Activated naive CD4-positive, alpha-beta T cell treated with anti-CD3 and anti-CD28 coated beads, Interleukin-2, amount 50 U/mL, for 72 hours (primary cell): ENCODE measurements at regions not wholly inside any gene's neighbourhood (a gene's known extent, or its start where the extent isn't known, plus 50 kb on each side); places are given as distances from the start of the nearest gene placed in this dataset.

Experiments
- ATAC-seq, 2 donors: fragments of 150-1000 bp; cut with Tn5 transposase; 2 replicates each; pipeline ENCODE4 v1.10.0; 2021; ENCODE audit warnings: mild to moderate bottlenecking in 2 of 2, moderate library complexity in 2 of 2
- DNase-seq, 2 donors: peaks; one replicate each; pipeline ENCODE4 v3.0.0; 2021 to 2022; ENCODE audit warnings: low spot score in 2 of 2
- H3K27ac Mint-ChIP-seq, 2 donors: one replicate each; pipeline ENCODE4 v1.8.0; 2022; ENCODE audit warnings: mild to moderate bottlenecking in 2 of 2, mixed read lengths in 2 of 2
- H3K36me3 Mint-ChIP-seq, 2 donors: one replicate each; pipeline ENCODE4 v1.8.0; 2022; ENCODE audit warnings: mixed read lengths in 2 of 2
- H3K9me3 Mint-ChIP-seq, 2 donors: one replicate each; pipeline ENCODE4 v1.8.0; 2022; ENCODE audit warnings: mixed read lengths in 2 of 2

DNA sequence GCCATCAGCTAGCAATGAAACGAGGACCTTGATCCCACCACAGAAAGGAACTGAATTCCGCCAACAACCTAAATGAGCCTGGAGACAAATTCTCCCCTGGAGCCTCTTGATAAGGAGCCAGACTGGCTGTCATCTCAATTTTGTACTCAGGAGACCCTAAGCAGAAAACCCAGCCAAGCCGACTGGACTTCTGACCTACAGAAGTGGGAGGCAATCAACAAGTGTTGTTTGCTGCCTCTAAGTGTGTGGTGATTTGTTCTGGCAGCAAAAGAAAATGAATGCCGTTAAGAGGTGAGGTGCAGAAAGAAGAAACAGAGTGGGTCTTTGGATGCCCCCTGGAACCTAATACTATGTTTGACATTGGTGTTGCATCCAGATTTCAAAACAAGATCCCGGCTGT, 72.7 kb upstream of the SPATA31E1 start:
- peaks cover 3 to 12% of the 10 kb centered on the region in 2 donors for H3K9me3 Mint-ChIP-seq
- ATAC-seq (no peak), DNase-seq (no peak)
- peaks cover 8 to 14% of the 10 kb centered on the region in 2 donors for H3K36me3 Mint-ChIP-seq
- H3K27ac Mint-ChIP-seq = no peak overlapping the region

DNA sequence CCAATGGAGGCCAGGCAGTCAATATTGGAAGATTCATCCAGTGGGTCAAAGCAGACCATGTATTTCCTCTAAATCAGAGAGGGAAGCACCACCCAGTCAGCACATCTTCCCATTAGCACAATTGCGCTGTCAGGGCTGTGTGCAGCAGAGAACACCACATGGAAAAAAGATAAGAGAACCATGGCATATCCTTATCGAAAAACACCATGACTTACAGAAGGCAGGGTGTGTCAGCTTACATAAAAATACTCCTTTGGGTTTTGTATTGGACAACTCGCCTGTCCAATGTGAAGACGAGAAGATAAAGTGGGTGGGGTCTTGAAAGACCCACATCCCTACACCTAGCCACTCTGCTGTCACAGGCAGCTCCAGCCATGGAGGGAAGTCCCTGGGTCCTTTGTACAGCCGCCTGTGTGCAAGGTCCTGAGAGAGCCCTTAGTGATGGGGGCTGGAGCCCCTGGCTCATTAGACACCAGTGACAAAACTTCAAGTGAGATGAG, 71.9 kb upstream of the SPATA31E1 start:
- H3K27ac Mint-ChIP-seq = no peak overlapping the region
- H3K36me3 Mint-ChIP-seq = peaks cover 8 to 14% of the 10 kb centered on the region in 2 donors
- DNase-seq (no peak), ATAC-seq (no peak)
- peaks cover 3 to 12% of the 10 kb centered on the region in 2 donors for H3K9me3 Mint-ChIP-seq

DNA sequence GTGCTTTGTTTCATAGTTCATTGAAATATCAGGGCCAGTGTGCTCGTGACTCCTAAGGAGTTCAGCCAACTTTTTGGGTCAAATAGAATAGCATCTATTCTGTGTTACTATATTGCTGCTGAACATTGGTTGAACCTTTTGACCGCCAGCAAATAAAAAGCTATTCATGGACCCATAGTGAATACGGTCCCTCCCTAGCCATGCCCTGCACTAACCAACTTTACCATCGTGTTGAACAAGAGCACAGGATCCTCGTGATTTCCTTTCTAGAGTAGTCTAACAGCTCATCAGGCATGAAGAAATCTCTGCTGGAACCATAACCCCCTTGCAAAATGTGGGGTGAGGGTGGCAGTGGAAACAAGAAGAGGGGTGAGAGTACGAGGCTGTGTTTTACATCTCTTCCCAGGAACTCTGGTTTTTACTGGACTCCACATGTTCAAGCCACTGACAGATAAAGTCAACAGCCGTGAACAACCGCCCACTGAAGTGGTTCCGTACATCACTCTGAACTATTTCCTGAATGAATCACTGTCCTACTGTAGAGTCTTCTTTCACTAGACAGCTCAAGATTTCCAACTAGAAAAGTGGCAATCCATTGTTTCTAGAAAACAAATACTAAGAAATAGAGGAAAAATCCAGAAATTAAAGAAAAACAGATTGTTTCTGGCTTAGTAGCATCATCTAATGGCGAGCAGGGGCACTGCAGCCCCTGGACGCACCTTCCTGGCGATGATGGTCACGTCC, 70.1 kb upstream of the SPATA31E1 start:
- DNase-seq (peak in 1 of 2 donors; percentile 40), ATAC-seq (peak; percentile 96 to 98)
- peaks cover 8 to 13% of the 10 kb centered on the region in 2 donors for H3K36me3 Mint-ChIP-seq
- H3K9me3 Mint-ChIP-seq = peaks cover 3 to 12% of the 10 kb centered on the region in 2 donors
- H3K27ac Mint-ChIP-seq = peak overlapping the region in 1 of 2 donors; percentile 26

DNA sequence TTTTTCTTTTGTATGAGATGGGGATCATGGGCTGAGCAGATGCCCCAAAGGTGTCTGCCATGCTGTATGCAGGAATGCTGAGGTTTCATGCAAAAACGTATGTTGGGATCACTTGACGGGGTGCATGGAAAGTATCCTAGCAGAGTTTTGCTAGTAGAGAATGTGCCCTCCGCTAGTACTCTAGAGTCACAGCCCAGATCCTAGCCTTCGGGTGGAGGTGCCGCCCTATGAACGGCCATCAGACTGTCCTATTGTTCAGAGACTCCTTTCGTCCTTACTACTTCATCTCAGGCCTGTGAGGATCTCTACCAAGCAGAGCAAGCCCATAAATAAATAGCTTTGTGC, 69.6 kb upstream of the SPATA31E1 start:
- peaks cover 3 to 7% of the 10 kb centered on the region in 2 donors for H3K9me3 Mint-ChIP-seq
- peak overlapping the region in 1 of 2 donors; percentile 26 for H3K27ac Mint-ChIP-seq

DNA sequence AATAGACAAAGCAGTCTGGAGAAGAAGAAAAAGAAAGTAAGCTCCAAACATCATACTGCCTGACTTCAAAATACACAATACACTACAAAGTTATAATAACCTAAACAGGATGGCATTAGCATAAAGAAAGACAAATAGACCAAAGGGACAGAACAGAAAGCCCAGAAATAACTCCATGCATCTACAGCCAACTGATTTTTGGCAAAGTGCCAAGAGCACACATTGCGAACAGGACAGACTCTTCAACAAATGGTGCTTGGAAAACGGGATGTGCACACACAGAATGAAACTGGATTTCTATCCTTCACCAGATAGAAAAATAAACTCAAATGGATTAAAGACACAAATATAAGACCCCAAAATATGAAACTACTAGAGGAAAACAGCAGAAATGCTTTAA, 66.6 kb upstream of the SPATA31E1 start:
- Mint-ChIP-seq H3K9me3 (no peaks in the 10 kb centered on the region), H3K36me3 (no peaks in the 10 kb centered on the region), H3K27ac (peak overlapping the region in 1 of 2 donors; percentile 15)
- DNase-seq = no peak
- ATAC-seq = no peak

More for the DNA sequence above, 69.6 kb upstream of the SPATA31E1 start:
- H3K36me3 Mint-ChIP-seq = peaks cover 7 to 8% of the 10 kb centered on the region in 2 donors
- DNase-seq (no peak), ATAC-seq (no peak)

DNA sequence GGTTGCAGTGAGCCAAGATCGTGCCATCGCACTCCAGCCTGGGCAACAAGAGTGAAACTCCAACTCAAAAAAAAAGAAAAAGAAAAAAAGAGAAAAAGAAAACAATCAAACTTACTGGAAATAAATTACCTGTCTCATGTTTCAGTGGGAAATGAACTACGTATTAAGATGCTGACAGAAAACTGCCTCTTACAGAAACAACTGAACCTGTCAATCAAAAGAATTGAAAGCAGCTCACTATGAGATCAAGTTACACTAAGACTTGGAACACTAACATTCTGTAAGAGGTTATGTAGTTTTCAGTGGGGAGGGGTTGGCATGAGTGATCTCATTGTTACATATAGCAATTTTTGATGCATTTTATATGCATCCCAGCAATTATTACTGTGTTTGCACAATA, 64.4 kb upstream of the SPATA31E1 start:
- Mint-ChIP-seq H3K9me3 (no peaks in the 10 kb centered on the region), H3K27ac (no peak overlapping the region), H3K36me3 (no peaks in the 10 kb centered on the region)
- no peak for DNase-seq
- no peak for ATAC-seq

DNA sequence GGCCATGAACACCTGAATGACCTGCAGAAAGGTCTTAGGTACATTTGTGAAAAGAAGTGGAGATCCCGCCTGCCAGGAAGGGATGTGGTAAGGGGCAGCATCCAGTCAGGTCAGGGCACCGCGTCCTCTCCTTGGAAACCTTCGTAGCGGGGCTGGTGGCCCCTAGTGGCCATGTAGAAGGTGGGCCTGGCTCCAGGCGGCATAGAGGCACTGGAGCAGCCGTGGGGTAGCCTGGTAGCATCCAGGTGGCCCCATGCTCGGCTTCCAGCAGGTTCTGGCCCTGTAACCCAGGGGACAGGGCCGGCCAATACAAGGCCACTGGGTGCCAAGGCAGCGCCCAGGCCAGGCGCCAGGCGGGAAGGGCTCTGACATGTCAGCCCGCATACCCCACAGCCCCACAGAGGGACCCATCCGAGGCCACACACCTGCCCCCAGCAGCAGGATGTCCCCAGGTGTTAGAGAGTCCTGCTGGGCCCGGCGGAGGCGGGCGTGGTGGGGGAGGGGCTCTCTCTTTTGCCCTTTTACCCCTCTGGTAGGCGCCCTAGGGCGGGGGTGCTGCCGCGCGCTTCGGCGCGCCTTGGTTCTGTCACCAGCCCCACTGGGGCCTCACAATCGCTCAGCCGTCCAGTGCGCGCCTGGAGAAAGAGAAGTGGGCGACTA, 58.3 kb upstream of the SPATA31E1 start:
- DNase-seq (no peak), ATAC-seq (no peak)
- H3K36me3 Mint-ChIP-seq = no peaks in the 10 kb centered on the region
- H3K9me3 Mint-ChIP-seq = no peaks in the 10 kb centered on the region
- H3K27ac Mint-ChIP-seq = no peak overlapping the region

DNA sequence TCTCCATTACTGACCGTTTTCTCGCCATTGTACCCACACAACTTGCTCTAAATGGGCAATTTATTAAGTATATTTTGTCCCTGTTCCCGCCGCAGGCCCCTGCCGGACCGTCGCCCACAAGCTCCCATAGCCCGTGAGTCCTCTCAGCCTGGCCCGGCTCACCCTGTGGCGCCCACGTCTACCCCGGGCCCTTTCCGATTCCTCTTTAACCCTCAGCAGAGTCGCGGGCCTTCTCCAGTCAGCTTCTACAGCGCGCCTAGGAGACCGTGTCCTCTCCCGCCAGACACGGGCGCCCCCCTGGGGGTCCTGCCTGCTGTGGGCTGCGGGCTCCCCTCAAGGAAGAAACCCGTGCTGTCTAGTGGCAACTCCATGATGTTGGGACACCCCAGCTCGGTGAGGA, 57.8 kb upstream of the SPATA31E1 start:
- Mint-ChIP-seq H3K27ac (no peak overlapping the region), H3K36me3 (no peaks in the 10 kb centered on the region), H3K9me3 (no peaks in the 10 kb centered on the region)
- DNase-seq (no peak), ATAC-seq (no peak)

DNA sequence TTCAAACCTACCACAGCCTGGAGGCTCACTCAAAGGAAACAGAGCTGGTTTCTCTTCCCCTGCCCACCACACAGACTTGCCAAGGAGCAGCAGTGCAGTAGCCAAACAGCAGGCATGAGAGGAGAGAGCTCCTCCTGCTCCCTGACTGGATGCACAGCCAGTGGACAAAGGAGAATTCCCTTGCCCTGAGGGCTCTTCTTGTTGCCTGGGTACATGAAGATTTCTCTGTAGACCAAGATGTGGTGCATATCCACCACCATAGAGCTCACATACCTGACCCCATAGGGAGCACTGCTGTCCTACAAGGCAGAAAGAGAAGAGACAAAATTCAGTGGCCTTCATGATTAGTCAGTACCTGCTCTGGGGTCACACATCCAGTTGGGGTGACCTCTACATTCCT, 56.3 kb upstream of the SPATA31E1 start:
- no peak for DNase-seq
- Mint-ChIP-seq H3K27ac (no peak overlapping the region), H3K9me3 (no peaks in the 10 kb centered on the region), H3K36me3 (no peaks in the 10 kb centered on the region)
- ATAC-seq = no peak

DNA sequence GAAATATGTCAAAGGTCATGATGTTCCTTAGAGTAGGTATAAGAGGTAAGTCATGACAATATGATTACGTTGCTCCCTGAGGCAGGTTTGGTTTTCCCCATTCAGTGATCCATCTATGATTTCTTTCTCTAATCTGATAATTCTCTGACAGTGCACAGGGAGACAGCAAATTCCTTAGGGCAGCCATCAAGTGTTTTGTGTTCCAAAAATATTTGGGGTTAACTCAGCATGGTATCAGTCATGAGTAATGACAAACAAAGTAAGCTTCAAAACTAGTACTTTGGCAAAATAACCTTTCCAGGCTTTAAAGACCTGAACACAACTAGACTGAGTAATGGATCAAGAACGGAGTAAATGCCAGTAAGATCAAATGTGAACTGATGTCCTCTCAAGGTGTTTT, 55.3 kb upstream of the SPATA31E1 start:
- no peak for DNase-seq

DNA sequence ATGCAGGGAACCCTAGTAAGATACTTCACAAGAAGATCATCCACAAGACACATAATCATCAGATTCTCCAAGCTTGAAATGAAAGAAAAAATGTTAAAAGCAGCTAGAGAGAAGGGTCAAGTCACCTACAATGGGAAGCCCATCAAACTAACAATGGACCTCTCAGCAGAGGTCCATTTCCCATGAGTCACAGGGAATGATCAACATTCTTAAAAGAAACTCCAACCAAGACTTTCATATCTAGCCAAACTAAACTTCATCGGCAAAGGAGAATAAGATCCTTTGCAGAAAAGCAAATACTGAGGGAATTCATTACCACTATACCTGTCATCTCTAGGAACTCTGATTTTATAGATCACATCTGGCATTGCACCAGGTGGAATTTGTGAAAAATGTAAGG, 52.9 kb upstream of the SPATA31E1 start:
- DNase-seq (no peak), ATAC-seq (no peak)
- Mint-ChIP-seq H3K27ac (no peak overlapping the region), H3K36me3 (no peaks in the 10 kb centered on the region), H3K9me3 (no peaks in the 10 kb centered on the region)

More for the DNA sequence above, 55.3 kb upstream of the SPATA31E1 start:
- no peak for ATAC-seq
- Mint-ChIP-seq H3K27ac (no peak overlapping the region), H3K9me3 (no peaks in the 10 kb centered on the region), H3K36me3 (no peaks in the 10 kb centered on the region)

DNA sequence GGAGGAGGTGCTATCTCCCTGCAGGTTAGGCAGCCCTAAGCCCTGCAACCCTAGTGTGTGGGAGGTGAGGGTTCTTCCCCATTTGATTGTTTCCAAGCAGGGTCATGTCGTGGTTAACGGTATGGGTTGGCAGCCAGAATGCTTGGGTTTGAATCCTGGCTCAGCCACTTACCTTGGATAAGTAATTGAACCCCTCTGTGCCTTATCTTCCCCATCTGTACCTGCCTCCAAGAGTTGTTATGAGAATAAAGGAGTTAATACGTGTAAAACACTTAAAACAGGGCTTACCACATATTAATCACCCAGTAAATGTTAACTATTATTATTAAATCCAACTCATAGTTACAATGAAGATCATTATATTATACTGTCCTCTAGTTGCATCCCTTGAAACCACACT, 52.2 kb upstream of the SPATA31E1 start:
- DNase-seq = no peak
- no peaks in the 10 kb centered on the region for H3K9me3 Mint-ChIP-seq
- no peaks in the 10 kb centered on the region for H3K36me3 Mint-ChIP-seq
- no peak for ATAC-seq
- no peak overlapping the region for H3K27ac Mint-ChIP-seq

DNA sequence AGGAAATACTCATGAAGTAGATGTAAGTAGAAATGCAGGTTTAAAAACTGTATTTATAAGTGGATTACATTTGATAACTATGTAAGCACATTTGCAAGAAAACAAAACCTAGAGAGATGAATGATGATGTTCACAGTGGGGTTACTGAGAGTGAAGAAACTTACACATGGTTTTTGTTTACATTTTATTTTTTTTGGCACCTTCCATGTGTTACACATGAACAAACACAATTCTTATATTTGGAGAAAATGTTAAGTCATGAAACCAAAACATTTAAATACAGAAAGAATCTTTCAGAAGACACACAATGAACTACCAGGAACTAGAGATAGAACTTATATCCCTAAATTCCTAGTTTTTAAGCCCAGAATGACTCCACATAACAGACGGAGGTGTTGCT, 51.5 kb upstream of the SPATA31E1 start:
- DNase-seq (no peak), ATAC-seq (no peak)
- H3K27ac Mint-ChIP-seq = no peak overlapping the region
- H3K9me3 Mint-ChIP-seq = no peaks in the 10 kb centered on the region
- H3K36me3 Mint-ChIP-seq = no peaks in the 10 kb centered on the region
